ENCODE measurements at regions not wholly inside any gene's neighbourhood (a gene's known extent, or its start where the extent isn't known, plus 50 kb on each side); places are given as distances from the start of the nearest gene placed in this dataset.

- DNase-seq (ENCODE audit: low spot score), result no peak
- TF ChIP-seq CTCF (IDR thresholded peaks at IDR 0.05; ENCODE audit: extremely low read depth, missing control alignments), result no peak
Measured at GRCh38 chr14:54346257-54346656, 50.5 kb upstream of the CDKN3 start.
